H9 (cell line): ENCODE measurements at regions not wholly inside any gene's neighbourhood (a gene's known extent, or its start where the extent isn't known, plus 50 kb on each side); places are given as distances from the start of the nearest gene placed in this dataset.

Experiments
- DNase-seq: peaks from one replicate; pipeline ENCODE4 v3.0.0-alpha.2; 2017
- H2AFZ ChIP-seq: one replicate; pipeline ENCODE4 v1.6.1; 2013; ENCODE audit warnings: mild to moderate bottlenecking, low read length, control low read depth, moderate library complexity
- H2AK5ac ChIP-seq: 2 replicates; pipeline ENCODE4 v1.6.1; 2013; ENCODE audit warnings: low read length, control low read depth, mixed read lengths; ENCODE audit not compliant: insufficient read length
- H2BK120ac ChIP-seq: one replicate; pipeline ENCODE4 v1.6.1; 2013; ENCODE audit warnings: low read depth, mild to moderate bottlenecking, low read length, control low read depth, inconsistent platforms; ENCODE audit not compliant: poor library complexity, severe bottlenecking
- H2BK12ac ChIP-seq: 2 replicates; pipeline ENCODE4 v1.6.1; 2013; ENCODE audit warnings: low read length, control low read depth, mixed read lengths, low read depth; ENCODE audit not compliant: insufficient read length
- H2BK15ac ChIP-seq: 2 replicates; pipeline ENCODE4 v1.6.1; 2013; ENCODE audit warnings: low read depth, low read length, control low read depth
- H2BK20ac ChIP-seq: one replicate; pipeline ENCODE4 v1.6.1; 2013; ENCODE audit warnings: low read depth, mild to moderate bottlenecking, low read length, control low read depth, inconsistent platforms; ENCODE audit not compliant: poor library complexity, severe bottlenecking
- H2BK5ac ChIP-seq: 2 replicates; pipeline ENCODE4 v1.6.1; 2013; ENCODE audit warnings: low read length, control low read depth, mixed read lengths; ENCODE audit not compliant: insufficient read length
- H3K14ac ChIP-seq: 2 replicates; pipeline ENCODE4 v1.6.1; 2013; ENCODE audit warnings: low read length, control low read depth; ENCODE audit not compliant: insufficient read depth
- H3K18ac ChIP-seq: 2 replicates; pipeline ENCODE4 v1.6.1; 2013; ENCODE audit warnings: low read depth, mild to moderate bottlenecking, mixed read lengths, low read length, control low read depth; ENCODE audit not compliant: insufficient read length
- H3K23ac ChIP-seq: 2 replicates; pipeline ENCODE4 v1.6.1; 2013; ENCODE audit warnings: low read length, control low read depth, mixed read lengths, low read depth; ENCODE audit not compliant: insufficient read length
- H3K23me2 ChIP-seq: 2 replicates; pipeline ENCODE4 v1.6.1; 2013; ENCODE audit warnings: low read depth, mild to moderate bottlenecking, mixed read lengths, low read length, control low read depth; ENCODE audit not compliant: insufficient read length, poor library complexity, severe bottlenecking
- H3K27ac ChIP-seq: 2 replicates; pipeline ENCODE4 v1.5.1; 2013; ENCODE audit warnings: low read length, control low read depth, mixed read lengths, low read depth; ENCODE audit not compliant: insufficient read length
- H3K27me3 ChIP-seq: 2 replicates; pipeline ENCODE4 v1.6.1; 2013; ENCODE audit warnings: low read length, control low read depth, inconsistent platforms; ENCODE audit not compliant: insufficient read depth
- H3K4ac ChIP-seq: 2 replicates; pipeline ENCODE4 v1.6.1; 2013; ENCODE audit warnings: low read depth, mild to moderate bottlenecking, control low read depth, inconsistent platforms, low read length, moderate library complexity
- H3K4me1 ChIP-seq: 2 replicates; pipeline ENCODE4 v1.6.1; 2013; ENCODE audit warnings: low read length, control low read depth, inconsistent platforms; ENCODE audit not compliant: insufficient read depth
- H3K4me2 ChIP-seq: 2 replicates; pipeline ENCODE4 v1.6.1; 2013; ENCODE audit warnings: low read length, control low read depth, mixed read lengths; ENCODE audit not compliant: insufficient read length, insufficient read depth
- H3K56ac ChIP-seq: 2 replicates; pipeline ENCODE4 v1.6.1; 2013; ENCODE audit warnings: low read depth, mild to moderate bottlenecking, mixed read lengths, low read length, control low read depth; ENCODE audit not compliant: insufficient read length
- H3K79me1 ChIP-seq: 2 replicates; pipeline ENCODE4 v1.6.1; 2013; ENCODE audit warnings: low read depth, mild to moderate bottlenecking, moderate library complexity, low read length, control low read depth, inconsistent platforms; ENCODE audit not compliant: insufficient read depth, poor library complexity, severe bottlenecking
- H3K79me2 ChIP-seq: 2 replicates; pipeline ENCODE4 v1.6.1; 2013; ENCODE audit warnings: low read length, control low read depth, inconsistent platforms; ENCODE audit not compliant: insufficient read depth
- H3K9ac ChIP-seq: 2 replicates; pipeline ENCODE4 v1.6.1; 2013; ENCODE audit warnings: low read length, control low read depth, mixed read lengths; ENCODE audit not compliant: insufficient read length; ENCODE audit errors: extremely low read depth
- H3K9me3 ChIP-seq: one replicate; pipeline ENCODE4 v1.6.1; 2013; ENCODE audit warnings: low read depth, low read length, inconsistent platforms; ENCODE audit not compliant: control insufficient read depth
- H3T11ph ChIP-seq: one replicate; pipeline ENCODE4 v1.6.1; 2013; ENCODE audit warnings: mild to moderate bottlenecking, low read length, control low read depth, inconsistent platforms
- H4K20me1 ChIP-seq: one replicate; pipeline ENCODE4 v1.6.1; 2013; ENCODE audit not compliant: control insufficient read depth, insufficient read length, insufficient read depth
- H4K5ac ChIP-seq: 2 replicates; pipeline ENCODE4 v1.6.1; 2013; ENCODE audit warnings: low read depth, mild to moderate bottlenecking, mixed read lengths, low read length, control low read depth; ENCODE audit not compliant: insufficient read length
- H4K8ac ChIP-seq: replicated peaks from 2 replicates; pipeline ENCODE4 v1.6.1; 2013; ENCODE audit warnings: low read length, control low read depth, mixed read lengths, low read depth; ENCODE audit not compliant: insufficient read length
- H4K91ac ChIP-seq: 2 replicates; pipeline ENCODE4 v1.6.1; 2013; ENCODE audit warnings: low read depth, mild to moderate bottlenecking, moderate library complexity, mixed read lengths, low read length, control low read depth; ENCODE audit not compliant: insufficient read length
- H3K27ac Mint-ChIP-seq, 3 experiments: 2 replicates in 2 of 3; 3 replicates in 1 of 3; pipeline ENCODE4 v1.8.0; 2020 to 2021; ENCODE audit warnings: mixed read lengths in 3 of 3, mild to moderate bottlenecking in 1 of 3, moderate library complexity in 1 of 3
- H3K27me3 Mint-ChIP-seq: 2 replicates; pipeline ENCODE4 v1.8.0; 2021; ENCODE audit warnings: low read depth, mild to moderate bottlenecking, moderate library complexity, mixed read lengths
- H3K36me3 Mint-ChIP-seq, 3 experiments: 2 replicates in 2 of 3; 3 replicates in 1 of 3; pipeline ENCODE4 v1.8.0; 2020 to 2021; ENCODE audit warnings: low read depth in 3 of 3, mixed read lengths in 3 of 3; ENCODE audit not compliant: insufficient read depth in 1 of 3
- H3K4me1 Mint-ChIP-seq, 2 experiments: 2 replicates each; pipeline ENCODE4 v1.8.0; 2020; ENCODE audit warnings: mixed read lengths in 2 of 2
- H3K4me3 Mint-ChIP-seq, 2 experiments: 2 replicates in 1 of 2; 3 replicates in 1 of 2; pipeline ENCODE4 v1.8.0; 2020 to 2021; ENCODE audit warnings: mild to moderate bottlenecking in 2 of 2, mixed read lengths in 2 of 2, moderate library complexity in 1 of 2
- H3K9me3 Mint-ChIP-seq, 2 experiments: 2 replicates in 1 of 2; 3 replicates in 1 of 2; pipeline ENCODE4 v1.8.0; 2020; ENCODE audit warnings: mild to moderate bottlenecking in 2 of 2, mixed read lengths in 2 of 2, moderate library complexity in 1 of 2
- TF ChIP-seq, protein P1 (sequence below): fragments of 200-600 bp; sonication (generic); conservative IDR thresholded peaks from 3 replicates; pipeline ENCODE4 v1.8.0; 2021; ENCODE audit warnings: antibody characterized with exemption, mild to moderate bottlenecking

DNA sequence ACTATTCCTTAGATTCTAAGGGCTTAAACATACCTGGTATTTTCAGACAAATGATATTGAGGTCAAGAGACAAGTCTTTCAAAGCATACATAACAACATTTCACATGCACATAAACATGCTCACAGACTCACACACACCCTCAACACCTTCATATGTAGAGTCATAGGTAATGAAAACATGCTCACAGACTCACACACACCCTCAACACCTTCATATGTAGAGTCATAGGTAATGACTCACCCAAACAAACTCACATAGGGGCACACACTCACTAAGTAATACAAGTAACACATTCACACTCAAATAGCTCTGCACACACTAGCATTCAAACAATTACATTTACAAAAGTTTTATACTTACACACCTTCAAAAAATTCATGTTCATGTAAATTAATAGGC, 975.5 kb downstream of the TMEM121 start:
- H3K27ac ChIP-seq, result no peak overlapping the region
- no peak overlapping the region for H3K56ac ChIP-seq
- no peak overlapping the region for H2BK12ac ChIP-seq
- no peak overlapping the region for H4K91ac ChIP-seq
- H2BK20ac ChIP-seq, result no peak overlapping the region
- H3K9ac ChIP-seq, result no peak overlapping the region
- H2BK5ac ChIP-seq, result no peak overlapping the region
- peaks cover 0 to 30% (median 6%) of the 10 kb centered on the region in 3 experiments; a peak in 5 of 7 replicates for H3K36me3 Mint-ChIP-seq
- no peak overlapping the region for H2AK5ac ChIP-seq
- H3T11ph ChIP-seq, result no peak overlapping the region
- H3K4me1 ChIP-seq, result no peaks in the 10 kb centered on the region
- no peak overlapping the region for H3K23ac ChIP-seq
- H4K8ac ChIP-seq, result no peak overlapping the region
- H3K14ac ChIP-seq, result no peak overlapping the region
- no peak overlapping the region for H3K4me3 Mint-ChIP-seq
- H3K27me3 Mint-ChIP-seq, result no peaks in the 10 kb centered on the region
- H3K79me2 ChIP-seq, result no peaks in the 10 kb centered on the region
- peaks cover 71% of the 10 kb centered on the region for H3K9me3 ChIP-seq
- no peak overlapping the region for H3K18ac ChIP-seq
- no peak for DNase-seq
- H3K9me3 Mint-ChIP-seq, result peaks cover 87 to 89% of the 10 kb centered on the region in 2 experiments
- no peak overlapping the region for H3K27ac Mint-ChIP-seq
- H2AFZ ChIP-seq, result no peak overlapping the region
- TF ChIP-seq, protein P1, sequence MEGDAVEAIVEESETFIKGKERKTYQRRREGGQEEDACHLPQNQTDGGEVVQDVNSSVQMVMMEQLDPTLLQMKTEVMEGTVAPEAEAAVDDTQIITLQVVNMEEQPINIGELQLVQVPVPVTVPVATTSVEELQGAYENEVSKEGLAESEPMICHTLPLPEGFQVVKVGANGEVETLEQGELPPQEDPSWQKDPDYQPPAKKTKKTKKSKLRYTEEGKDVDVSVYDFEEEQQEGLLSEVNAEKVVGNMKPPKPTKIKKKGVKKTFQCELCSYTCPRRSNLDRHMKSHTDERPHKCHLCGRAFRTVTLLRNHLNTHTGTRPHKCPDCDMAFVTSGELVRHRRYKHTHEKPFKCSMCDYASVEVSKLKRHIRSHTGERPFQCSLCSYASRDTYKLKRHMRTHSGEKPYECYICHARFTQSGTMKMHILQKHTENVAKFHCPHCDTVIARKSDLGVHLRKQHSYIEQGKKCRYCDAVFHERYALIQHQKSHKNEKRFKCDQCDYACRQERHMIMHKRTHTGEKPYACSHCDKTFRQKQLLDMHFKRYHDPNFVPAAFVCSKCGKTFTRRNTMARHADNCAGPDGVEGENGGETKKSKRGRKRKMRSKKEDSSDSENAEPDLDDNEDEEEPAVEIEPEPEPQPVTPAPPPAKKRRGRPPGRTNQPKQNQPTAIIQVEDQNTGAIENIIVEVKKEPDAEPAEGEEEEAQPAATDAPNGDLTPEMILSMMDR, result no peak
- no peaks in the 10 kb centered on the region for H3K79me1 ChIP-seq
- H2BK120ac ChIP-seq, result no peak overlapping the region
- no peaks in the 10 kb centered on the region for H3K23me2 ChIP-seq
- H4K20me1 ChIP-seq, result no peaks in the 10 kb centered on the region
- no peaks in the 10 kb centered on the region for H3K4me1 Mint-ChIP-seq
- H3K4ac ChIP-seq, result no peak overlapping the region
- H3K27me3 ChIP-seq, result no peaks in the 10 kb centered on the region
- no peak overlapping the region for H3K4me2 ChIP-seq
- no peak overlapping the region for H2BK15ac ChIP-seq
- H4K5ac ChIP-seq, result no peak overlapping the region
